Lower lobe of right lung (tissue), 2 donors: ENCODE measurements at regions not wholly inside any gene's neighbourhood (a gene's known extent, or its start where the extent isn't known, plus 50 kb on each side); places are given as distances from the start of the nearest gene placed in this dataset.
"Not testable (repeated sequence)": the region's sequence is repeated elsewhere in the genome, so short reads cannot be mapped to it uniquely, and the experiment has no call there.

Experiments used
- ATAC-seq, 2 donors: fragments of 200-7000 bp; cut with Tn5 transposase; one replicate each; pipeline ENCODE4 v1.9.1; 2020 to 2022; ENCODE audit warnings: mild to moderate bottlenecking in 2 of 2, moderate library complexity in 2 of 2
- DNase-seq: peaks from one replicate; pipeline ENCODE4 v3.0.0-alpha.2; 2020
- H3K27ac ChIP-seq: fragments of 200-600 bp; one replicate; pipeline ENCODE4 v1.8.0; 2022
- H3K27me3 ChIP-seq: fragments of 200-600 bp; one replicate; pipeline ENCODE4 v1.8.0; 2022; ENCODE audit warnings: low read depth
- H3K36me3 ChIP-seq: fragments of 200-600 bp; one replicate; pipeline ENCODE4 v1.8.0; 2022; ENCODE audit warnings: mild to moderate bottlenecking
- H3K4me1 ChIP-seq: fragments of 200-600 bp; one replicate; pipeline ENCODE4 v1.8.0; 2022
- H3K4me3 ChIP-seq: fragments of 200-600 bp; one replicate; pipeline ENCODE4 v1.8.0; 2022; ENCODE audit warnings: mild to moderate bottlenecking
- H3K9me3 ChIP-seq: fragments of 200-600 bp; one replicate; pipeline ENCODE4 v1.8.0; 2022
- CTCF ChIP-seq: fragments of 200-600 bp; IDR thresholded peaks from one replicate; pipeline ENCODE4 v1.8.0; 2022; ENCODE audit warnings: antibody characterized with exemption, mild to moderate bottlenecking
- intact Hi-C: fragments of 100-400 bp; cut with DNase I; formaldehyde crosslinking; loops from one replicate; pipeline ENCODE4 v1.11.0; 2022
- donor health status: DM: no; HTN: yes; CAD: no; lungs with severe emphysema.

GRCh38 chr6:138664745-138665144 is 108.8 kb upstream of the CCDC28A start:
- Histone ChIP-seq H3K36me3 (no peaks in the 10 kb centered on the region), H3K27ac (no peak overlapping the region), H3K9me3 (no peaks in the 10 kb centered on the region), H3K4me1 (no peaks in the 10 kb centered on the region), H3K27me3 (no peaks in the 10 kb centered on the region), H3K4me3 (no peak overlapping the region)
- intact Hi-C loops, result no loop called here
- no peak for TF ChIP-seq CTCF
- DNase-seq, result no peak
- no peak for ATAC-seq

GRCh38 chr6:138666636-138667035 is 106.9 kb upstream of the CCDC28A start:
- ATAC-seq, result no peak

GRCh38 chr6:138667408-138667807 is 106.2 kb upstream of the CCDC28A start:
- intact Hi-C loops, result no loop called here
- no peak for TF ChIP-seq CTCF
- ATAC-seq, result no peak

More at GRCh38 chr6:138666636-138667035, 106.9 kb upstream of the CCDC28A start:
- H3K4me3 ChIP-seq, result no peak overlapping the region
- H3K36me3 ChIP-seq, result no peaks in the 10 kb centered on the region
- no peak for DNase-seq
- H3K9me3 ChIP-seq, result no peaks in the 10 kb centered on the region
- no peak for TF ChIP-seq CTCF
- intact Hi-C loops, result no loop called here
- H3K27me3 ChIP-seq, result no peaks in the 10 kb centered on the region
- H3K4me1 ChIP-seq, result no peaks in the 10 kb centered on the region
- no peak overlapping the region for H3K27ac ChIP-seq

GRCh38 chr6:138671351-138671750 is 102.2 kb upstream of the CCDC28A start:
- Histone ChIP-seq H3K4me3 (no peak overlapping the region), H3K4me1 (no peaks in the 10 kb centered on the region), H3K27ac (no peak overlapping the region), H3K9me3 (no peaks in the 10 kb centered on the region), H3K36me3 (no peaks in the 10 kb centered on the region), H3K27me3 (no peaks in the 10 kb centered on the region)
- ATAC-seq (no peak), DNase-seq (no peak)
- TF ChIP-seq CTCF, result no peak
- intact Hi-C loops, result no loop called here

More at GRCh38 chr6:138667408-138667807, 106.2 kb upstream of the CCDC28A start:
- Histone ChIP-seq H3K27me3 (no peaks in the 10 kb centered on the region), H3K36me3 (no peaks in the 10 kb centered on the region), H3K4me1 (no peaks in the 10 kb centered on the region), H3K27ac (no peak overlapping the region), H3K4me3 (no peak overlapping the region), H3K9me3 (no peaks in the 10 kb centered on the region)
- DNase-seq, result no peak

GRCh38 chr6:138673346-138674014 is 100.1 kb upstream of the CCDC28A start:
- Histone ChIP-seq H3K4me1 (no peaks in the 10 kb centered on the region), H3K27ac (no peak overlapping the region), H3K4me3 (no peak overlapping the region), H3K36me3 (no peaks in the 10 kb centered on the region), H3K9me3 (no peaks in the 10 kb centered on the region), H3K27me3 (no peaks in the 10 kb centered on the region)
- no peak for DNase-seq
- no peak for TF ChIP-seq CTCF
- intact Hi-C loops, result no loop called here
- ATAC-seq, result no peak

- not testable (repeated sequence) for H3K27me3 ChIP-seq, ATAC-seq
Measured at GRCh38 chr6:138674444-138674843, 99.1 kb upstream of the CCDC28A start.

More at GRCh38 chr6:138674444-138674843, 99.1 kb upstream of the CCDC28A start:
- DNase-seq, H3K9me3 ChIP-seq, H3K27ac ChIP-seq, H3K36me3 ChIP-seq, intact Hi-C loops, H3K4me1 ChIP-seq, H3K4me3 ChIP-seq: not testable (repeated sequence)
